Caco-2 (cell line): ENCODE measurements at regions not wholly inside any gene's neighbourhood (a gene's known extent, or its start where the extent isn't known, plus 50 kb on each side); places are given as distances from the start of the nearest gene placed in this dataset.
"Not testable (repeated sequence)": the region's sequence is repeated elsewhere in the genome, so short reads cannot be mapped to it uniquely, and the experiment has no call there.

Experiments
- BruUV-seq: library from RNA; stranded (reverse); fragments of 400-500 nt; replicated peaks from 2 replicates; lab custom pipeline; 2021; lab: Mats Ljungman, UMichigan
- CTCF ChIA-PET: fragments of 300-600 bp; sonication (Branson Sonifier 250); formaldehyde crosslinking; loops from one replicate; lab custom pipeline; 2022; ENCODE audit warnings: antibody characterized with exemption; lab: Charles Lee
- POLR2A ChIA-PET: fragments of 300-600 bp; sonication (Branson Sonifier 250); formaldehyde crosslinking; loops from one replicate; lab custom pipeline; 2022; ENCODE audit warnings: antibody characterized with exemption; lab: Charles Lee
- DNase-seq, 2 experiments: peaks; one replicate each; pipeline versions ENCODE4 v3.0.0 to v3.0.0-alpha.2; 2020 to 2022
- H3K27me3 ChIP-seq: replicated peaks from 2 replicates; pipeline ENCODE4 v1.6.0; 2011; ENCODE audit warnings: low read length; ENCODE audit not compliant: control insufficient read depth, insufficient read depth
- H3K36me3 ChIP-seq: 2 replicates; pipeline ENCODE4 v1.5.1; 2011; ENCODE audit warnings: low read length; ENCODE audit not compliant: control insufficient read depth, insufficient read depth
- H3K4me1 ChIP-seq: fragments of 250-450 bp; sonication (Bioruptor Pico); 2 replicates; pipeline ENCODE4 v1.5.1; 2020; ENCODE audit warnings: mild to moderate bottlenecking
- H3K4me3 ChIP-seq: 2 replicates; pipeline ENCODE4 v1.5.1; 2011; ENCODE audit warnings: low read depth, mild to moderate bottlenecking, control low read depth, low read length
- H3K9me3 ChIP-seq: fragments of 250-450 bp; sonication (Bioruptor Pico); 2 replicates; pipeline ENCODE4 v1.5.1; 2020; ENCODE audit warnings: mild to moderate bottlenecking, moderate library complexity
- H3K27ac Mint-ChIP-seq: one replicate; pipeline ENCODE4 v1.8.0; 2022; ENCODE audit warnings: mixed read lengths; ENCODE audit not compliant: unreplicated experiment
- H3K27me3 Mint-ChIP-seq: one replicate; pipeline ENCODE4 v1.8.0; 2022; ENCODE audit warnings: mixed read lengths; ENCODE audit not compliant: insufficient read depth, unreplicated experiment
- H3K36me3 Mint-ChIP-seq: one replicate; pipeline ENCODE4 v1.8.0; 2022; ENCODE audit warnings: mild to moderate bottlenecking, mixed read lengths; ENCODE audit not compliant: insufficient read depth, unreplicated experiment
- H3K4me1 Mint-ChIP-seq: one replicate; pipeline ENCODE4 v1.8.0; 2022; ENCODE audit warnings: low read depth, mixed read lengths; ENCODE audit not compliant: unreplicated experiment
- H3K4me3 Mint-ChIP-seq: one replicate; pipeline ENCODE4 v1.8.0; 2022; ENCODE audit warnings: mild to moderate bottlenecking, moderate library complexity, mixed read lengths; ENCODE audit not compliant: unreplicated experiment
- H3K9me3 Mint-ChIP-seq: one replicate; pipeline ENCODE4 v1.8.0; 2022; ENCODE audit warnings: mixed read lengths; ENCODE audit not compliant: unreplicated experiment
- intact Hi-C: fragments of 100-400 bp; cut with micrococcal nuclease; formaldehyde crosslinking; loops from one replicate; pipeline ENCODE4 v1.10.0; 2022; ENCODE audit not compliant: unreplicated experiment
- TF ChIP-seq, protein P1 (sequence below), 2 experiments: fragments of 200-600 bp in 1 of 2; IDR thresholded peaks; 1 replicate in 1 of 2; 2 replicates in 1 of 2; pipeline versions ENCODE4 v1.5.1 to v1.8.0; 2011 to 2022; ENCODE audit warnings: antibody characterized with exemption in 1 of 2, control low read depth in 1 of 2, inconsistent platforms in 1 of 2, low read depth in 1 of 2, low read length in 1 of 2, mild to moderate bottlenecking in 1 of 2, moderate library complexity in 1 of 2; ENCODE audit not compliant: insufficient read depth in 1 of 2, severe bottlenecking in 1 of 2, unreplicated experiment in 1 of 2

GRCh38 chr1:191508239-191508638 lies 650.0 kb upstream of the RGS18 start:
- Mint-ChIP-seq H3K27me3 (no peaks in the 10 kb centered on the region), H3K9me3 (peaks cover 15% of the 10 kb centered on the region), H3K4me3 (no peak overlapping the region), H3K27ac (no peak overlapping the region), H3K36me3 (no peaks in the 10 kb centered on the region), H3K4me1 (peaks cover under 1% of the 10 kb centered on the region)
- no TSS peak for BruUV-seq
- H3K4me3 ChIP-seq: no peak overlapping the region
- H3K36me3 ChIP-seq: no peaks in the 10 kb centered on the region
- POLR2A ChIA-PET: no interaction called here
- TF ChIP-seq, protein P1, sequence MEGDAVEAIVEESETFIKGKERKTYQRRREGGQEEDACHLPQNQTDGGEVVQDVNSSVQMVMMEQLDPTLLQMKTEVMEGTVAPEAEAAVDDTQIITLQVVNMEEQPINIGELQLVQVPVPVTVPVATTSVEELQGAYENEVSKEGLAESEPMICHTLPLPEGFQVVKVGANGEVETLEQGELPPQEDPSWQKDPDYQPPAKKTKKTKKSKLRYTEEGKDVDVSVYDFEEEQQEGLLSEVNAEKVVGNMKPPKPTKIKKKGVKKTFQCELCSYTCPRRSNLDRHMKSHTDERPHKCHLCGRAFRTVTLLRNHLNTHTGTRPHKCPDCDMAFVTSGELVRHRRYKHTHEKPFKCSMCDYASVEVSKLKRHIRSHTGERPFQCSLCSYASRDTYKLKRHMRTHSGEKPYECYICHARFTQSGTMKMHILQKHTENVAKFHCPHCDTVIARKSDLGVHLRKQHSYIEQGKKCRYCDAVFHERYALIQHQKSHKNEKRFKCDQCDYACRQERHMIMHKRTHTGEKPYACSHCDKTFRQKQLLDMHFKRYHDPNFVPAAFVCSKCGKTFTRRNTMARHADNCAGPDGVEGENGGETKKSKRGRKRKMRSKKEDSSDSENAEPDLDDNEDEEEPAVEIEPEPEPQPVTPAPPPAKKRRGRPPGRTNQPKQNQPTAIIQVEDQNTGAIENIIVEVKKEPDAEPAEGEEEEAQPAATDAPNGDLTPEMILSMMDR (IDR thresholded peaks at IDR 0.05; ENCODE audit: insufficient read depth in 1 of 2, low read depth in 1 of 2, low read length in 1 of 2, severe bottlenecking in 1 of 2, unreplicated experiment in 1 of 2): no peak
- intact Hi-C loops: no loop called here
- H3K9me3 ChIP-seq: peaks cover 3% of the 10 kb centered on the region; the same call in 1 of the 2 replicates
- CTCF ChIA-PET: no interaction called here
- no peaks in the 10 kb centered on the region for H3K27me3 ChIP-seq
- DNase-seq: no peak
- no peaks in the 10 kb centered on the region for H3K4me1 ChIP-seq

DNA sequence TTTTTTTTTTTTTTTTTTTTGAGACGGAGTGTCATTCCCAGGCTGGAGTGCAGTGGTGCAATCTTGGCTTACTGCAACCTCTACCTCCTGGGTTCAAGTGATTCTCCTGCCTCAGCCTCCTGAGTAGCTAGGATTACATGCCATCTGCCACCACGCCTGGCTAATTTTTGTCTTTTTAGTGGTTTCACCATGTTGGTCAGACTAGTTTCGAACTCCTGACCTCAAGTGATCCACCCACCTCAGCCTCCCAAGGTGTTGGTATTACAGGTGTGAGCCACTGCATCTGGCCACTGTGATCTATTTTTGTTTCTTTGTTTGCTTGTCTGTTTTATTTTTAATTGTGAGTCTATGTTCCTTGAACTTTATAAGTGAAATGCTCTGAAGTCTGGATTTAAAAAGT lies 646.8 kb upstream of the RGS18 start:
- H3K4me1 Mint-ChIP-seq, H3K9me3 ChIP-seq, H3K4me3 Mint-ChIP-seq, BruUV-seq, POLR2A ChIA-PET, H3K4me1 ChIP-seq, H3K27ac Mint-ChIP-seq, H3K36me3 Mint-ChIP-seq, H3K27me3 Mint-ChIP-seq, H3K4me3 ChIP-seq, intact Hi-C loops, DNase-seq, CTCF ChIA-PET, H3K36me3 ChIP-seq, H3K27me3 ChIP-seq: not testable (repeated sequence)
- H3K9me3 Mint-ChIP-seq: peaks cover 22% of the 10 kb centered on the region

- Histone ChIP-seq H3K4me1 (peaks cover 10% of the 10 kb centered on the region; the same call in 1 of the 2 replicates), H3K4me3 (no peak overlapping the region), H3K36me3 (no peaks in the 10 kb centered on the region), H3K9me3 (peaks cover 2% of the 10 kb centered on the region; the same call in 1 of the 2 replicates), H3K27me3 (no peaks in the 10 kb centered on the region)
- DNase-seq: no peak
- H3K4me1 Mint-ChIP-seq: peaks cover 7% of the 10 kb centered on the region
- POLR2A ChIA-PET: no interaction called here
- CTCF ChIA-PET: no interaction called here
- peaks cover 11% of the 10 kb centered on the region for H3K9me3 Mint-ChIP-seq
- BruUV-seq: no TSS peak
- TF ChIP-seq, protein P1 (IDR thresholded peaks at IDR 0.05; ENCODE audit: insufficient read depth in 1 of 2, low read depth in 1 of 2, low read length in 1 of 2, severe bottlenecking in 1 of 2, unreplicated experiment in 1 of 2): no peak
- intact Hi-C loops: no loop called here
- H3K36me3 Mint-ChIP-seq: peaks cover 5% of the 10 kb centered on the region
- no peak overlapping the region for H3K4me3 Mint-ChIP-seq
- no peak overlapping the region for H3K27ac Mint-ChIP-seq
- H3K27me3 Mint-ChIP-seq: no peaks in the 10 kb centered on the region
These were observed 640.4 kb upstream of the RGS18 start for GRCh38 chr1:191517826-191518225.

DNA sequence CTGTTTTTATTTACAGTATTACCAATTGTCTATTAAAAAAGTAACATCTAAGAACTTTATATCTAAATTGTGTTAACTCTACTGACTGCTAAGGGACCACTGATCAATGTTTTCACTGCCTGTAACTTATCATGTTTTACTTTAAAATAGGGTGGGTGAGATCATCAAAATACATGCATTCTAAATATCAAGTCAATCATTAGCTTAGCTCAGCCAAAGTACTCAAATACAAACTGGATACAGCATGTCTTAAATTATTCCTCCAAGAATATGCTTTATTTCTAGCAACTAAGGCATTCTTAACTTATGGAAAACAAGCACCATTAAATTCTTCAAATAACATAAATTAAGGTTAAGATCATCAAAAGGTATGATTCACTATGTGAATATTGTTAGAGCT lies 638.7 kb upstream of the RGS18 start:
- no TSS peak for BruUV-seq
- Mint-ChIP-seq H3K27me3 (no peaks in the 10 kb centered on the region), H3K36me3 (peaks cover 5% of the 10 kb centered on the region), H3K4me1 (no peaks in the 10 kb centered on the region), H3K27ac (no peak overlapping the region), H3K4me3 (no peak overlapping the region), H3K9me3 (no peaks in the 10 kb centered on the region)
- H3K4me3 ChIP-seq: no peak overlapping the region
- TF ChIP-seq, protein P1 (IDR thresholded peaks at IDR 0.05; ENCODE audit: insufficient read depth in 1 of 2, low read depth in 1 of 2, low read length in 1 of 2, severe bottlenecking in 1 of 2, unreplicated experiment in 1 of 2): no peak
- no peak for DNase-seq
- H3K36me3 ChIP-seq: no peaks in the 10 kb centered on the region
- POLR2A ChIA-PET: no interaction called here
- H3K4me1 ChIP-seq: peaks cover 6% of the 10 kb centered on the region; the same call in 1 of the 2 replicates
- no peaks in the 10 kb centered on the region for H3K27me3 ChIP-seq
- intact Hi-C loops: no loop called here
- peaks cover 2% of the 10 kb centered on the region; the same call in 1 of the 2 replicates for H3K9me3 ChIP-seq
- CTCF ChIA-PET: no interaction called here
